ENCODE measurements at regions not wholly inside any gene's neighbourhood (a gene's known extent, or its start where the extent isn't known, plus 50 kb on each side); places are given as distances from the start of the nearest gene placed in this dataset.

DNA sequence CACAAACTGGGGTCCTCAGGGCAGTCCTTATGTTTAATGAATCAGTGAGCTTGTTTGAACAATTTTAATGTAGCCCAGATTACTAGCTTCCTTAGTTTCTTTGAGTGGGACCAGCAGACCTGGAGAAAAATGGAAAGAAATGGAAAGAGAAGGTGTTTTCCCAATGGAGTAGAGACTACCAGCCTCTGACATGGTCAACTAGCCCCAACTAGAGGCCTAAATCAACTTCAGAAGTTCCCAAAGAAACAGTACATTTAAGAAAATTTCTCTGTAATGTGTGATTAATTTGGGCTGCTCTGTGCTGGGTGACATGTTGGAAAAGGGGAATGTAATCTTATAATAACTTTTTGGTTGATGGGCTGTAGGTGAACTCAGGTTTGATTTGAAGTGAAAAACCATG, 310.9 kb downstream of the MFSD1 start:
- ATAC-seq: no peak
- no peak for TF ChIP-seq BACH2 (CRISPR knock-in tag; IDR thresholded peaks at IDR 0.05; ENCODE audit: borderline replicate concordance)
- TF ChIP-seq CSDC2 (CRISPR knock-in tag; IDR thresholded peaks at IDR 0.05): no peak
- TF ChIP-seq ZNF565 (CRISPR knock-in tag; conservative IDR thresholded peaks at IDR 0.05; ENCODE audit: low read depth): no peak
- TF ChIP-seq TOX (CRISPR knock-in tag; IDR thresholded peaks at IDR 0.05; ENCODE audit: borderline replicate concordance): no peak
- no peak for TF ChIP-seq ARNTL (CRISPR knock-in tag; IDR thresholded peaks at IDR 0.05; ENCODE audit: borderline replicate concordance, low read depth)
- no peak for TF ChIP-seq OSR1 (CRISPR knock-in tag; IDR thresholded peaks at IDR 0.05)

DNA sequence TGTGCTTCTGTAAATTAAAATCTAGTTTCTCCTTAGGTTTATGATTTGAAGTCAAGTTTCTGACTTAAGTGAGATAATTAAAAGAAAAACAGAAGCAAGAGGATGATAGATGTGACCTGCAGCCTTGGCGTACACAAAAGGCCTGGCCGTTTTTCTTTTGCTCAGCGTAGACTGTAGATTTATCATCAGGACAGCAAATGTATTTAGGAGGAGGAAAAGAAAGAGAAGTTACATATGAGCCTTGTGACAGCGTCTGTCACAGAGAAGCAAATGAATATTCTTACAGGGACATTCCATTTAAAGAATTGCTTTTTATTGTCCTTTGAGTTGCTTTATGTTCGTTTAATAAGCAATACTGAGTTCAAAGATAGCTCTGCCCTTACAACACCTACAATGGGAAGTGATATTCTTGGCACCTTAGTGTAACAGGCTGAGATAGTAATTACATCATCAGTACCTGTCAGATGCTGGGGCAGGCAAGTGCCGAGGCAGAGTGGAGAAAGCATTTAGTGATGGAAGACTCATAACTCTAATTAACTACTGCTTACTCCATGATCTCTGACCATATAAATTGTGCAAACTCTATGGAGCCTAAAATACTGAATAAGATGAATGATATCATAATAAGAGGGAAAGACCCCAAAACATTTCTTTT, 311.5 kb downstream of the MFSD1 start:
- no peak for TF ChIP-seq PATZ1 (CRISPR knock-in tag; IDR thresholded peaks at IDR 0.05; ENCODE audit: borderline replicate concordance)
- TF ChIP-seq TSHZ2 (CRISPR knock-in tag; IDR thresholded peaks at IDR 0.05): no peak
- no peak for TF ChIP-seq TCF4 (CRISPR knock-in tag; IDR thresholded peaks at IDR 0.05; ENCODE audit: borderline replicate concordance)
- no peak for TF ChIP-seq ZC3H10 (CRISPR knock-in tag; IDR thresholded peaks at IDR 0.05)
- TF ChIP-seq PPARA (CRISPR knock-in tag; IDR thresholded peaks at IDR 0.05; ENCODE audit: borderline replicate concordance): no peak
- TF ChIP-seq POU6F1 (CRISPR knock-in tag; IDR thresholded peaks at IDR 0.05; ENCODE audit: borderline replicate concordance, low read depth): no peak
- no peak for TF ChIP-seq ZNF8 (CRISPR knock-in tag; IDR thresholded peaks at IDR 0.05)
- TF ChIP-seq ESRRG (CRISPR knock-in tag; IDR thresholded peaks at IDR 0.05): no peak
- TF ChIP-seq CSDC2 (CRISPR knock-in tag; IDR thresholded peaks at IDR 0.05): no peak
- TF ChIP-seq GLIS3 (CRISPR knock-in tag; IDR thresholded peaks at IDR 0.05): no peak
- no peak for TF ChIP-seq ISL1 (CRISPR knock-in tag; IDR thresholded peaks at IDR 0.05)
- TF ChIP-seq TOX (CRISPR knock-in tag; IDR thresholded peaks at IDR 0.05; ENCODE audit: borderline replicate concordance): no peak
- no peak for TF ChIP-seq OSR1 (CRISPR knock-in tag; IDR thresholded peaks at IDR 0.05)
- TF ChIP-seq, protein P1, sequence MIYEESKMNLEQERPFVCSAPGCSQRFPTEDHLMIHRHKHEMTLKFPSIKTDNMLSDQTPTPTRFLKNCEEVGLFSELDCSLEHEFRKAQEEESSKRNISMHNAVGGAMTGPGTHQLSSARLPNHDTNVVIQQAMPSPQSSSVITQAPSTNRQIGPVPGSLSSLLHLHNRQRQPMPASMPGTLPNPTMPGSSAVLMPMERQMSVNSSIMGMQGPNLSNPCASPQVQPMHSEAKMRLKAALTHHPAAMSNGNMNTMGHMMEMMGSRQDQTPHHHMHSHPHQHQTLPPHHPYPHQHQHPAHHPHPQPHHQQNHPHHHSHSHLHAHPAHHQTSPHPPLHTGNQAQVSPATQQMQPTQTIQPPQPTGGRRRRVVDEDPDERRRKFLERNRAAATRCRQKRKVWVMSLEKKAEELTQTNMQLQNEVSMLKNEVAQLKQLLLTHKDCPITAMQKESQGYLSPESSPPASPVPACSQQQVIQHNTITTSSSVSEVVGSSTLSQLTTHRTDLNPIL (CRISPR knock-in tag; IDR thresholded peaks at IDR 0.05; ENCODE audit: low read depth): no peak
- TF ChIP-seq ZNF70 (CRISPR knock-in tag; IDR thresholded peaks at IDR 0.05): no peak
- ATAC-seq: no peak

DNA sequence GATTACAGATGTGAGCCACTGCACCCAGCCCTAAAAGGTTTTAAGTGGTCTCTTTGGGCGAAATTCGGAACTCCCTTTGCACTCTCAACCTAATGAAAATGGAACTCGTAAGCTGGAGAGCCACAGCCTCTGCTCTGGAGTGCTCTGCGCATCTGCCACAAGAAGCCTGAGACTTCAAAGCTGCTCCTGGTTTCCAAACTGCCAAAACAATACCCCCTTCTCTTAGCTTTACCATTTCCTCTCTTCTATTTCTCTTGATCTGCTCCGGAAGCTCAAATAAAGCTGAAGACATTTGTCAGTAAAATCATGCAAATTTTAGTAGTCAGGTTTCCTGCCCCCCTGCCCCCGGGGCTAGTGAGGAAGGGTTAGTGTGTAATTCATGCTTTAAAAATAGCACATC, 312.7 kb downstream of the MFSD1 start:
- TF ChIP-seq, protein P1 (CRISPR knock-in tag; IDR thresholded peaks at IDR 0.05; ENCODE audit: low read depth): no peak
- no peak for TF ChIP-seq ZNF8 (CRISPR knock-in tag; IDR thresholded peaks at IDR 0.05)
- no peak for TF ChIP-seq RARB (CRISPR knock-in tag; IDR thresholded peaks at IDR 0.05)
- no peak for TF ChIP-seq ZNF565 (CRISPR knock-in tag; conservative IDR thresholded peaks at IDR 0.05; ENCODE audit: low read depth)
- no peak for TF ChIP-seq PPARA (CRISPR knock-in tag; IDR thresholded peaks at IDR 0.05; ENCODE audit: borderline replicate concordance)
- TF ChIP-seq ZFP3 (CRISPR knock-in tag; IDR thresholded peaks at IDR 0.05): no peak
- no peak for ATAC-seq

Data from SK-N-SH treated with all-trans-retinoic acid at 6 μM for 48 hours (cell line).